GM18520 (cell line): ENCODE measurements at regions not wholly inside any gene's neighbourhood (a gene's known extent, or its start where the extent isn't known, plus 50 kb on each side); places are given as distances from the start of the nearest gene placed in this dataset.
"Not testable (repeated sequence)": the region's sequence is repeated elsewhere in the genome, so short reads cannot be mapped to it uniquely, and the experiment has no call there.

Experiments used
- ATAC-seq: cut with Tn5 transposase; IDR thresholded peaks from one replicate; pipeline ENCODE4 v1.9.1; 2021; ENCODE audit not compliant: unreplicated experiment

GRCh38 chr16:79843145-79843544 lies 242.6 kb upstream of the MAF start:
- no peak for ATAC-seq

- no peak for ATAC-seq
Measured at GRCh38 chr16:79842197-79842596, 241.7 kb upstream of the MAF start.

GRCh38 chr16:79839466-79840341 lies 239.2 kb upstream of the MAF start:
- no peak for ATAC-seq

- ATAC-seq, result no peak
Measured at GRCh38 chr16:79838496-79839259, 238.1 kb upstream of the MAF start.

GRCh38 chr16:79836144-79836543 lies 235.6 kb upstream of the MAF start:
- ATAC-seq, result no peak

- no peak for ATAC-seq
Measured at GRCh38 chr16:79835194-79835593, 234.7 kb upstream of the MAF start.

- no peak for ATAC-seq
Measured at GRCh38 chr16:79834720-79835119, 234.2 kb upstream of the MAF start.

- not testable (repeated sequence) for ATAC-seq
Measured at GRCh38 chr16:79834003-79834402, 233.5 kb upstream of the MAF start.

GRCh38 chr16:79833559-79833958 lies 233.0 kb upstream of the MAF start:
- ATAC-seq, result no peak

- no peak for ATAC-seq
Measured at GRCh38 chr16:79826732-79827475, 226.4 kb upstream of the MAF start.

- no peak for ATAC-seq
Measured at GRCh38 chr16:79825002-79825401, 224.5 kb upstream of the MAF start.

GRCh38 chr16:79823639-79824038 lies 223.1 kb upstream of the MAF start:
- ATAC-seq, result no peak

GRCh38 chr16:79821911-79822310 lies 221.4 kb upstream of the MAF start:
- no peak for ATAC-seq

GRCh38 chr16:79816081-79816497 lies 215.6 kb upstream of the MAF start:
- no peak for ATAC-seq

GRCh38 chr16:79815049-79815448 lies 214.5 kb upstream of the MAF start:
- ATAC-seq, result no peak

- ATAC-seq, result no peak
Measured at GRCh38 chr16:79814124-79814523, 213.6 kb upstream of the MAF start.

- ATAC-seq, result no peak
Measured at GRCh38 chr16:79811541-79811940, 211.0 kb upstream of the MAF start.

GRCh38 chr16:79810449-79811189 lies 210.1 kb upstream of the MAF start:
- no peak for ATAC-seq

- no peak for ATAC-seq
Measured at GRCh38 chr16:79809376-79809775, 208.8 kb upstream of the MAF start.

GRCh38 chr16:79808731-79809130 lies 208.2 kb upstream of the MAF start:
- no peak for ATAC-seq

- ATAC-seq, result no peak
Measured at GRCh38 chr16:79806757-79807156, 206.2 kb upstream of the MAF start.
